ENCODE measurements at regions not wholly inside any gene's neighbourhood (a gene's known extent, or its start where the extent isn't known, plus 50 kb on each side); places are given as distances from the start of the nearest gene placed in this dataset.
"Not testable (repeated sequence)": the region's sequence is repeated elsewhere in the genome, so short reads cannot be mapped to it uniquely, and the experiment has no call there.

DNA sequence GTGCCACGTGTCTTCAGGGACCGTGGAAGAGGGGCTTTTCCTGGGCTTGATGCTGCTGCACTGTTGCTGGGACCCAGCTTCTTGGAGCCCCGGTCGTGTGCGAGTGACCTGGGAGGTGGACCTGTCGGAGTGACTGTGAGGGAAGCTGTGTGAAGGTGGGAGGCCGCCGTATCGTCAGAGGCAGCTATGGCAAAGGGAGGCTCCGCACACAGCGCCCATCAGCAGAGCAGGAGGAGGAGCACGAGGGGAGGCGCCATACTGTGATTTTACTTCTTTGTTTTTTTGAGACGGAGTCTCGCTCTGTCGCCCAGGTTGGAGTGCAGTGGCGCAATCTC lies 171.0 kb downstream of the LAT start:
- not testable (repeated sequence) for H3K27me3 ChIP-seq (ENCODE audit: control insufficient read depth, insufficient read depth, low read length); H3K4me3 ChIP-seq (ENCODE audit: low read length); H3K36me3 ChIP-seq (ENCODE audit: insufficient read depth, low read length); H3K9me3 ChIP-seq (replicated peaks; ENCODE audit: low read length); H3K4me2 ChIP-seq (ENCODE audit: low read length); H3K9ac ChIP-seq (ENCODE audit: low read depth, low read length)
- H3K4me1 ChIP-seq (ENCODE audit: control insufficient read depth, insufficient read depth, low read length) = peaks cover 16% of the 10 kb centered on the region

DNA sequence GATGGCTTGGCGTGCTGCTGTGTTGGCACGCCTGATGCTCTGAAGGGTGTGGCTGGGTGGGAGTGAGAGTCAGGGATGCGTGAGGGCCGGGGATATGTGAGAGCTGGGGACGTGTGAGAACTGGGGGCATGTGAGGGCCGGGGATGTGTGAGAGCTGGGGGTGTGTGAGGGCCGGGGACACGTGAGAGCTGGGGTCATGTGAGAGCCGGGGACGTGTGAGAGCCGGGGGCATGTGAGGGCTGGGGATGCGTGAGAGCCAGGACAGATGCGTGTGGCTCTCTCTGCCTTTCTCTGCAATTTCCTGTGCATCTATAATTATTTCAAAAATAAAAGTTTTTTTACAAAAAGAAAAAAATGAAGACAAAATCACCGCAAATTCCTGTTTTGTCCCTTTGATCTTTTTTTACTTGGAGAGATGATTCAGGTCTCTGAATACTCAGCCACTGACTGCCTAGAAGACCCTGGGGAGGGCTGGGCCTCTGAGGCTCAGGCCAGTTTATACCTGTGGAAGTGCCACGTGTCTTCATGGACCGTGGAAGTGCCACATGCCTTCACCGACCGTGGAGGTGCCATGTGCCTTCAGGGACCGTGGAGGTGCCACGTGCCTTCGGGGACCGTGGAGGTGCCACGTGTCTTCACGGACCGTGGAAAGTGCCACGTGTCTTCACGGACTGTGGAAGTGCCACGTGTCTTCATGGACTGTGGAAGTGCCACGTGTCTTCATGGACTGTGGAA lies 170.4 kb downstream of the LAT start:
- H3K9ac ChIP-seq (ENCODE audit: low read depth, low read length); H3K4me2 ChIP-seq (ENCODE audit: low read length); H3K27me3 ChIP-seq (ENCODE audit: control insufficient read depth, insufficient read depth, low read length); H3K9me3 ChIP-seq (replicated peaks; ENCODE audit: low read length); H3K36me3 ChIP-seq (ENCODE audit: insufficient read depth, low read length); H3K4me3 ChIP-seq (ENCODE audit: low read length): not testable (repeated sequence)
- peaks cover 16% of the 10 kb centered on the region for H3K4me1 ChIP-seq (ENCODE audit: control insufficient read depth, insufficient read depth, low read length)

DNA sequence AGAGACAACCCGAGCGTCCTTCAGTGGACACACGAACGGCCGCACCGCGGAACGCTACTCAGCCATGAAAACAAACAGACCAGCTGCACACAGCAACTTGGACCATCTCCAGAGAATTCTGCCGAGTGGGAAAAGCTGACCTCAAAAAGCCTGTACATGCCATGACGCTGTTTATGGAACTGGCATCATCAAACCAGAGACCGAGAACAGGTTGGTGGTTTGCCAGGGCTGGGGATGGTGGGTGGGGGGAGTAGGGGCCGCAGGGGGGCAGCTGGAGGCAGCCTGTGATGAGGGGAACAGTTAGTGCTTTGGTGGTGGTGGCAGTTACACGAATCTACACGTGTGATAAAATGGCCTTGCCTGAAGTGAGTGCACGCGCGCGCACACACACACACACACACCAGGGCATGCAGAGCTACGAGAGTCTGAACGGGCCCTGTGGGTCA lies 169.8 kb downstream of the LAT start:
- no peak overlapping the region for H3K4me3 ChIP-seq (ENCODE audit: low read length)
- no peaks in the 10 kb centered on the region for H3K9me3 ChIP-seq (replicated peaks; ENCODE audit: low read length)
- peaks cover 16% of the 10 kb centered on the region for H3K4me1 ChIP-seq (ENCODE audit: control insufficient read depth, insufficient read depth, low read length)
- H3K36me3 ChIP-seq (ENCODE audit: insufficient read depth, low read length) = no peaks in the 10 kb centered on the region
- H3K4me2 ChIP-seq (ENCODE audit: low read length) = no peak overlapping the region
- peaks cover 7% of the 10 kb centered on the region for H3K27me3 ChIP-seq (ENCODE audit: control insufficient read depth, insufficient read depth, low read length)
- no peak overlapping the region for H3K9ac ChIP-seq (ENCODE audit: low read depth, low read length)

DNA sequence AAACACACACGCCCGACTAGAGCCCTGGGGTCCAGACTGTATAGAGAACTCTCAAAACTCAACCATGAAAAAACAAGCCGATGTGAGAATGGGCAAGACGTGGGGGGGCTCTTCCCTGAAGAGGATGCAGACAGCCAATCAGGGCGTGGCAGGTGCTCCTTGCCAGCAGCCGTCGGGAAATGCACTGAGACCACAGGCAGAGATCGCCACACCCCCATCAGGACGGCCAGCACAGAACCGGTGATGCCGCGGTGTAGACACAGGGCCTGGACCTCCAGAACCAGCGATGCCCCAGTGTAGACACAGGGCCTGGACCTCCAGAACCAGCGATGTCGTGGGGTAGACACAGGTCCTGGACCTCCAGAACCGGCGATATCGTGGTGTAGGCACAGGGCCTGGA lies 169.2 kb downstream of the LAT start:
- H3K9ac ChIP-seq (ENCODE audit: low read depth, low read length) = no peak overlapping the region
- peaks cover 16% of the 10 kb centered on the region for H3K4me1 ChIP-seq (ENCODE audit: control insufficient read depth, insufficient read depth, low read length)
- no peaks in the 10 kb centered on the region for H3K9me3 ChIP-seq (replicated peaks; ENCODE audit: low read length)
- H3K27me3 ChIP-seq (ENCODE audit: control insufficient read depth, insufficient read depth, low read length) = peaks cover 7% of the 10 kb centered on the region
- H3K4me2 ChIP-seq (ENCODE audit: low read length) = no peak overlapping the region
- no peak overlapping the region for H3K4me3 ChIP-seq (ENCODE audit: low read length)
- no peaks in the 10 kb centered on the region for H3K36me3 ChIP-seq (ENCODE audit: insufficient read depth, low read length)

DNA sequence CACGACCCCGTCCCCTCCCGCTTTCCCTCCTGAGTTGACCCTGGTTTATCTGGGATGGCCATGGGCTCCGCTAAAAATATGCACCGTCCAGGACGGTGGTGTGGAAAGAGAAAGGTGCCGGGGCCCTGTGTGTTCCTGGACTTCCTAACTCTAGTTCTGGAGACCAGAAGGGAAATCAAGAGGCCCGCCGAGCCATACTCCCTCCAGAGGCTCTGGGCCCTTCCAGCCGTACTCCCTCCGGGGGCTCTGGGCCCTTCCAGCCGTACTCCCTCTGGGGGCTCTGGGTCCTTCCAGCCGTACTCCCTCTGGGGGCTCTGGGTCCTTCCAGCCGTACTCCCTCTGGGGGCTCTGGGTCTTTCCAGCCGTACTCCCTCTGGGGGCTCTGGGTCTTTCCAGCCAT lies 168.5 kb downstream of the LAT start:
- not testable (repeated sequence) for H3K27me3 ChIP-seq (ENCODE audit: control insufficient read depth, insufficient read depth, low read length); H3K36me3 ChIP-seq (ENCODE audit: insufficient read depth, low read length); H3K9ac ChIP-seq (ENCODE audit: low read depth, low read length); H3K9me3 ChIP-seq (replicated peaks; ENCODE audit: low read length); H3K4me3 ChIP-seq (ENCODE audit: low read length); H3K4me2 ChIP-seq (ENCODE audit: low read length)
- peaks cover 16% of the 10 kb centered on the region for H3K4me1 ChIP-seq (ENCODE audit: control insufficient read depth, insufficient read depth, low read length)

DNA sequence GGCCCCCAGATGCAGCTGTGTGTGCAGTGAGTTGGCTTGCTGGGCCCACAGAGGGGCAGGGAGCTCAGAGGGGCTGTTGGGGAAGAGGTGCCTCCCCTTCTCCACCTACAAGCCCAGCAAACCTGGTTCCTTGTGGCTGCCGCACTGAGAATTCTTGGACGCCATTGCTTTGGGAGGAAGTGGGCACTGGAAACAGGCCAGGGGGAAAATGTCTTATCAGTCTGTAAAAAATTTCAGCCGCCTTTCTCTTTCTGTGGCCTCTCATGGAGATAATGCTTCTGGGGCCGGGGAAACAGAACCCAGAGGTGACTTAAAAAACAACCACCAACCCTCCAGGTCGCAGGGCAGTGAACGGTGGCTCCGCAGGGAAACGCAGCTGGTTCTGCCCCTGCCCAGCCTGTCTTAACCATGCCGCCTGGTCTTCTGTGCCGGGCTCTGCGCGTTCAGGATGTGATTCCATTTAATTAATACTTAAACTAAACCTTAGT lies 167.7 kb downstream of the LAT start:
- H3K4me2 ChIP-seq (ENCODE audit: low read length); H3K9me3 ChIP-seq (replicated peaks; ENCODE audit: low read length); H3K27me3 ChIP-seq (ENCODE audit: control insufficient read depth, insufficient read depth, low read length); H3K4me3 ChIP-seq (ENCODE audit: low read length); H3K9ac ChIP-seq (ENCODE audit: low read depth, low read length); H3K36me3 ChIP-seq (ENCODE audit: insufficient read depth, low read length): not testable (repeated sequence)
- H3K4me1 ChIP-seq (ENCODE audit: control insufficient read depth, insufficient read depth, low read length) = peaks cover 13% of the 10 kb centered on the region

DNA sequence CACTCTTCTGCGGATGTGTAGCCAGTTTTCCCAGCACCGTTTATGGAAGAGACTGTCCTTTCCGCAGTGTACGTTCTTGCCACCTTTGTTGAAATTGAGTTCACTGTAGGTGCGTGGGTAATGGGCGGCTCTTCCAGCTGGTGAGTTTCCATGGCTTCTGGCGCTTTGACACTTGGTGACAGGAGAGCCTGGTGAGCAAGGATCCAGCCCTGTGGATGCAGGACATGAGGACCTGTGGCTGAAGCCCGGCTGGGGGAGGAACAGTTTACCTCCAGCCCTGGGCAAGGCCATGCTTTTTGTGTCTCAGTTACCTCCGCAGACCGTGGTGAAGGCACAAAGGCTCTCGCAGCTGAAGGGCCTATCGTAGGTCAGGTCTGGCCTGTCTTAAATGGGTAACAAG lies 166.5 kb downstream of the LAT start:
- Histone ChIP-seq H3K9me3 (replicated peaks; ENCODE audit: low read length) (no peaks in the 10 kb centered on the region), H3K4me2 (ENCODE audit: low read length) (no peak overlapping the region), H3K36me3 (ENCODE audit: insufficient read depth, low read length) (no peaks in the 10 kb centered on the region), H3K9ac (ENCODE audit: low read depth, low read length) (no peak overlapping the region), H3K4me1 (ENCODE audit: control insufficient read depth, insufficient read depth, low read length) (peaks cover 1% of the 10 kb centered on the region), H3K4me3 (ENCODE audit: low read length) (no peak overlapping the region), H3K27me3 (ENCODE audit: control insufficient read depth, insufficient read depth, low read length) (peaks cover 9% of the 10 kb centered on the region)

DNA sequence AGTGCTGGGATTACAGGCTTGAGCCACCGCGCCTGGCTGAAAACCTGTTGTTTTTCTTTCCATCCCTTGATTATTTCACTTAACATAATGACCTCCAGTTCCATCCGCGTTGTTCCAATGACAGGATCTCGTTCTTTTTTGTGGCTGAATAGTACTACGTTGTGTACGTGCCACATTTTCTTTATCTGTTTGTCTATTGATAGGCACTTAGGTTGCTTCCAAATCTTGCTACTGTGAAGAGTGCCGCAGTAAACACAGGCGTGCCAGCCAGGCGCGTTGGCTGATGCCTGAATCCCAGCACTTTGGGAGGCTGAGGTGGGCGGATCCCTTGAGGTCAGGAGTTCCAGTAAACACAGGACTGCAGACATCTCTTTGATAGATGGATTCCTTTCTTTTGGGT lies 165.1 kb downstream of the LAT start:
- not testable (repeated sequence) for H3K9me3 ChIP-seq (replicated peaks; ENCODE audit: low read length); H3K4me3 ChIP-seq (ENCODE audit: low read length); H3K4me1 ChIP-seq (ENCODE audit: control insufficient read depth, insufficient read depth, low read length); H3K4me2 ChIP-seq (ENCODE audit: low read length); H3K9ac ChIP-seq (ENCODE audit: low read depth, low read length); H3K27me3 ChIP-seq (ENCODE audit: control insufficient read depth, insufficient read depth, low read length); H3K36me3 ChIP-seq (ENCODE audit: insufficient read depth, low read length)

DNA sequence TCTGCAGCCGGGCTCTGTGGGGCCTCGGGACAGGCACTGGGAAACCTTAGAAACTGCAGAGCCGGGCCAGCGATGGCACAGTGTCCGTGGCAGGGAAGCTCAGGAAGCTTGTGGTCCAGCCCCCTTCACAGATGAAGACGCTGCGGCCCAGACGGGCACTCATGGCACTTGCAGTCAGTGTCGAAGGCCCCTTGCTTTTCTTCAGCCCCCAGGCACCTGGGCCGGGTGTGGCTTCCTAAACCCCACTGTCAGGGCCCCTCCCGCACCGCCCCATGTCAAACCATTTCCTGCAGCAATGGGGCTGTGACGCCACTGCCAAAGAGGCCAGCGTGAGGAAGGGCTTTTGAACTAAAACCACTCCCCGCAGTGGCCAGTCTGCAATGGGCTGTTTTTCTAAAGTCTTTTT lies 164.0 kb downstream of the LAT start:
- no peaks in the 10 kb centered on the region for H3K36me3 ChIP-seq (ENCODE audit: insufficient read depth, low read length)
- H3K4me3 ChIP-seq (ENCODE audit: low read length) = no peak overlapping the region
- H3K4me1 ChIP-seq (ENCODE audit: control insufficient read depth, insufficient read depth, low read length) = no peaks in the 10 kb centered on the region
- H3K4me2 ChIP-seq (ENCODE audit: low read length) = no peak overlapping the region
- peaks cover 2% of the 10 kb centered on the region for H3K27me3 ChIP-seq (ENCODE audit: control insufficient read depth, insufficient read depth, low read length)
- no peaks in the 10 kb centered on the region for H3K9me3 ChIP-seq (replicated peaks; ENCODE audit: low read length)
- H3K9ac ChIP-seq (ENCODE audit: low read depth, low read length) = no peak overlapping the region

DNA sequence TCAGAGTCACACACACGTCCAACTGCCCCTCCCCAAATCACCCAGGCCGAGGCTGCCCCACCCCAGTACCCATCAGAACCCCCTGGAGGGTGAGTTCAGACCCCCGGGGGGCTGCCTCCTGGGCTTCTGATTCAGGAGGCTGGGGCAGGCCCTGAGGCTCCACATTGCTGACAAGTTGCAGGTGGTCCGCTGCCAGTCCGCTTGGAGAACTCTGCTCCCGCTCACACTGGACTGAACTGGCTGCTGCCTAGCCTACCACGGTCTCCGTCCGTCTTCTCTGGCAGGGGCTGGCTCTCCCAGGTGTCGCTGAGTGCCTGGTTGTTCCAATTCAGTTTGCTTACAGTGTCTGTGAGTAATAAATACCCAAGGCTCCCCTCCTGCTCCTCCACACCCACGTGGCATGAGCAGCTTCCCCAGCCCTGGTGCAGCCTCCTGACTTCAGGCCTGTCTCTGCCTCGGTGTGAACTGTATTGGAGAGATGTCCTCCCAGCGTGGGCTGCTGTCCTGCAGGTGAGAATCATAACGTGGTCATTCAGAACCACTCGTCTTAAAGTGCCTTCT lies 163.4 kb downstream of the LAT start:
- H3K27me3 ChIP-seq (ENCODE audit: control insufficient read depth, insufficient read depth, low read length) = peaks cover 2% of the 10 kb centered on the region
- no peak overlapping the region for H3K4me3 ChIP-seq (ENCODE audit: low read length)
- no peaks in the 10 kb centered on the region for H3K36me3 ChIP-seq (ENCODE audit: insufficient read depth, low read length)
- no peak overlapping the region for H3K4me2 ChIP-seq (ENCODE audit: low read length)
- H3K9ac ChIP-seq (ENCODE audit: low read depth, low read length) = no peak overlapping the region
- H3K4me1 ChIP-seq (ENCODE audit: control insufficient read depth, insufficient read depth, low read length) = no peaks in the 10 kb centered on the region
- no peaks in the 10 kb centered on the region for H3K9me3 ChIP-seq (replicated peaks; ENCODE audit: low read length)

DNA sequence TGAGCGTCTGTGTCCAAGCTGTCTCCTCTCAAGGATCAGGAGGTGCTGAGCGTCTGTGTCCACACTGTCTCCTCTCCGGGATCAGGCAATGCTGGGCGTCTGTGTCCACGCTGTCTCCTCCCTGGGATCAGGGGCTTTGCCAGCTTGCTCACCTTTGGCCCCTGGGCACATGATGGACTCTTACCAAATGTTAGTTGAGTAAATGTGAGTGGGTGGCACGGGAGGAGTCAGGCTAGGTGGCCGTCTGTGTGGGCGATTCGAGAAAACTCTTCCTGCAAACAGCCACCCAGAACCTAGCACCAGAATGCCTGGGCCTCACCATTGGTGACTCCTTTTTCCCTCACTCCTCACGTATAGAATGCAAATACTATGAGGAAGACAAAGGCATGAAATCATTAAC lies 162.9 kb downstream of the LAT start:
- not testable (repeated sequence) for H3K4me2 ChIP-seq (ENCODE audit: low read length); H3K4me3 ChIP-seq (ENCODE audit: low read length)

More for the DNA sequence above, 162.9 kb downstream of the LAT start:
- H3K9ac ChIP-seq (ENCODE audit: low read depth, low read length); H3K4me1 ChIP-seq (ENCODE audit: control insufficient read depth, insufficient read depth, low read length); H3K9me3 ChIP-seq (replicated peaks; ENCODE audit: low read length); H3K36me3 ChIP-seq (ENCODE audit: insufficient read depth, low read length); H3K27me3 ChIP-seq (ENCODE audit: control insufficient read depth, insufficient read depth, low read length): not testable (repeated sequence)
